ENCODE measurements at regions not wholly inside any gene's neighbourhood (a gene's known extent, or its start where the extent isn't known, plus 50 kb on each side); places are given as distances from the start of the nearest gene placed in this dataset.

GRCh38 chr6:14765106-14765505 lies 480.8 kb upstream of the JARID2 start:
- TF ChIP-seq, protein P1, sequence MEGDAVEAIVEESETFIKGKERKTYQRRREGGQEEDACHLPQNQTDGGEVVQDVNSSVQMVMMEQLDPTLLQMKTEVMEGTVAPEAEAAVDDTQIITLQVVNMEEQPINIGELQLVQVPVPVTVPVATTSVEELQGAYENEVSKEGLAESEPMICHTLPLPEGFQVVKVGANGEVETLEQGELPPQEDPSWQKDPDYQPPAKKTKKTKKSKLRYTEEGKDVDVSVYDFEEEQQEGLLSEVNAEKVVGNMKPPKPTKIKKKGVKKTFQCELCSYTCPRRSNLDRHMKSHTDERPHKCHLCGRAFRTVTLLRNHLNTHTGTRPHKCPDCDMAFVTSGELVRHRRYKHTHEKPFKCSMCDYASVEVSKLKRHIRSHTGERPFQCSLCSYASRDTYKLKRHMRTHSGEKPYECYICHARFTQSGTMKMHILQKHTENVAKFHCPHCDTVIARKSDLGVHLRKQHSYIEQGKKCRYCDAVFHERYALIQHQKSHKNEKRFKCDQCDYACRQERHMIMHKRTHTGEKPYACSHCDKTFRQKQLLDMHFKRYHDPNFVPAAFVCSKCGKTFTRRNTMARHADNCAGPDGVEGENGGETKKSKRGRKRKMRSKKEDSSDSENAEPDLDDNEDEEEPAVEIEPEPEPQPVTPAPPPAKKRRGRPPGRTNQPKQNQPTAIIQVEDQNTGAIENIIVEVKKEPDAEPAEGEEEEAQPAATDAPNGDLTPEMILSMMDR (IDR thresholded peaks at IDR 0.05): no peak
- no peak for TF ChIP-seq POLR2AphosphoS5 (IDR thresholded peaks at IDR 0.05; ENCODE audit: insufficient read depth in 1 of 2, low read depth in 1 of 2)
